GM23338 (cell line): ENCODE measurements at regions not wholly inside any gene's neighbourhood (a gene's known extent, or its start where the extent isn't known, plus 50 kb on each side); places are given as distances from the start of the nearest gene placed in this dataset.

Experiments
- EZH2 ChIP-seq: fragments of 200-600 bp; sonication (generic); IDR thresholded peaks from one replicate; pipeline ENCODE4 v1.8.0; 2017; ENCODE audit warnings: antibody characterized with exemption, mild to moderate bottlenecking, low read depth; ENCODE audit not compliant: unreplicated experiment
- POLR2AphosphoS5 ChIP-seq: IDR thresholded peaks from 2 replicates; pipeline ENCODE4 v1.6.1; 2016; ENCODE audit warnings: antibody characterized with exemption, low read depth
- ZNF331 ChIP-seq: fragments of 250-450 bp; sonication (Bioruptor Pico); IDR thresholded peaks from 2 replicates; pipeline ENCODE4 v1.5.0; 2020; ENCODE audit warnings: low read depth, mild to moderate bottlenecking, moderate library complexity
- TF ChIP-seq, protein P1 (sequence below), 2 experiments: fragments of 200-600 bp in 1 of 2; sonication (generic) in 1 of 2; conservative IDR thresholded peaks; 2 replicates each; pipeline versions ENCODE4 v1.5.1 to v1.6.1; 2016 to 2017; ENCODE audit warnings: antibody characterized with exemption in 2 of 2, low read depth in 2 of 2, mild to moderate bottlenecking in 2 of 2, moderate library complexity in 1 of 2
- TF ChIP-seq, protein P2 (sequence below): IDR thresholded peaks from one replicate; pipeline ENCODE4 v1.6.1; 2018; ENCODE audit warnings: antibody characterized with exemption; ENCODE audit not compliant: unreplicated experiment

DNA sequence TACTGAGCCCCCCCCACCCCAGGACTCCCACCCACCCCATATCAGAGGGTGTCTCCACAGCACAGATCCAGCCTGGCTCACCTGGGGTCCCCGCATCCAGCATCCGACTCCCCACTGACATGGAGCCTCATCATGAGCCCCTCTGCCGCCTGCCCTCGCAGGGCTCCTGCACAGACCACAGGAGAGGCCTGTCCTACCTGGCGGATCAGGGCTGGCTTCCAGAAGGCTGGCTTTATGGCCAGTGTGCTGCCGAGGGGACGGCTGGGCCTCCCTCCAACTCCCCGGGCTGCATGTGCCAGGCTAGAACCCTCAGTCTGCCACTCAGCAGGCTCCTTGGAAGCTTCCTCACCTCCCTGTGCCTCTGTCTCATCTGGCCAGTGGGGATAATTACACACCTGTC lies 119.0 kb downstream of the RFLNA start:
- TF ChIP-seq EZH2 (no peak), ZNF331 (CRISPR knock-in tag) (no peak), POLR2AphosphoS5 (no peak)
- TF ChIP-seq, protein P1, sequence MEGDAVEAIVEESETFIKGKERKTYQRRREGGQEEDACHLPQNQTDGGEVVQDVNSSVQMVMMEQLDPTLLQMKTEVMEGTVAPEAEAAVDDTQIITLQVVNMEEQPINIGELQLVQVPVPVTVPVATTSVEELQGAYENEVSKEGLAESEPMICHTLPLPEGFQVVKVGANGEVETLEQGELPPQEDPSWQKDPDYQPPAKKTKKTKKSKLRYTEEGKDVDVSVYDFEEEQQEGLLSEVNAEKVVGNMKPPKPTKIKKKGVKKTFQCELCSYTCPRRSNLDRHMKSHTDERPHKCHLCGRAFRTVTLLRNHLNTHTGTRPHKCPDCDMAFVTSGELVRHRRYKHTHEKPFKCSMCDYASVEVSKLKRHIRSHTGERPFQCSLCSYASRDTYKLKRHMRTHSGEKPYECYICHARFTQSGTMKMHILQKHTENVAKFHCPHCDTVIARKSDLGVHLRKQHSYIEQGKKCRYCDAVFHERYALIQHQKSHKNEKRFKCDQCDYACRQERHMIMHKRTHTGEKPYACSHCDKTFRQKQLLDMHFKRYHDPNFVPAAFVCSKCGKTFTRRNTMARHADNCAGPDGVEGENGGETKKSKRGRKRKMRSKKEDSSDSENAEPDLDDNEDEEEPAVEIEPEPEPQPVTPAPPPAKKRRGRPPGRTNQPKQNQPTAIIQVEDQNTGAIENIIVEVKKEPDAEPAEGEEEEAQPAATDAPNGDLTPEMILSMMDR (conservative IDR thresholded peaks at IDR 0.05; ENCODE audit: low read depth in 2 of 2): no peak
- TF ChIP-seq, protein P2, sequence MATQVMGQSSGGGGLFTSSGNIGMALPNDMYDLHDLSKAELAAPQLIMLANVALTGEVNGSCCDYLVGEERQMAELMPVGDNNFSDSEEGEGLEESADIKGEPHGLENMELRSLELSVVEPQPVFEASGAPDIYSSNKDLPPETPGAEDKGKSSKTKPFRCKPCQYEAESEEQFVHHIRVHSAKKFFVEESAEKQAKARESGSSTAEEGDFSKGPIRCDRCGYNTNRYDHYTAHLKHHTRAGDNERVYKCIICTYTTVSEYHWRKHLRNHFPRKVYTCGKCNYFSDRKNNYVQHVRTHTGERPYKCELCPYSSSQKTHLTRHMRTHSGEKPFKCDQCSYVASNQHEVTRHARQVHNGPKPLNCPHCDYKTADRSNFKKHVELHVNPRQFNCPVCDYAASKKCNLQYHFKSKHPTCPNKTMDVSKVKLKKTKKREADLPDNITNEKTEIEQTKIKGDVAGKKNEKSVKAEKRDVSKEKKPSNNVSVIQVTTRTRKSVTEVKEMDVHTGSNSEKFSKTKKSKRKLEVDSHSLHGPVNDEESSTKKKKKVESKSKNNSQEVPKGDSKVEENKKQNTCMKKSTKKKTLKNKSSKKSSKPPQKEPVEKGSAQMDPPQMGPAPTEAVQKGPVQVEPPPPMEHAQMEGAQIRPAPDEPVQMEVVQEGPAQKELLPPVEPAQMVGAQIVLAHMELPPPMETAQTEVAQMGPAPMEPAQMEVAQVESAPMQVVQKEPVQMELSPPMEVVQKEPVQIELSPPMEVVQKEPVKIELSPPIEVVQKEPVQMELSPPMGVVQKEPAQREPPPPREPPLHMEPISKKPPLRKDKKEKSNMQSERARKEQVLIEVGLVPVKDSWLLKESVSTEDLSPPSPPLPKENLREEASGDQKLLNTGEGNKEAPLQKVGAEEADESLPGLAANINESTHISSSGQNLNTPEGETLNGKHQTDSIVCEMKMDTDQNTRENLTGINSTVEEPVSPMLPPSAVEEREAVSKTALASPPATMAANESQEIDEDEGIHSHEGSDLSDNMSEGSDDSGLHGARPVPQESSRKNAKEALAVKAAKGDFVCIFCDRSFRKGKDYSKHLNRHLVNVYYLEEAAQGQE: no peak
